GM23248 (cell line): ENCODE measurements at regions not wholly inside any gene's neighbourhood (a gene's known extent, or its start where the extent isn't known, plus 50 kb on each side); places are given as distances from the start of the nearest gene placed in this dataset.

Experiments used
- EZH2 ChIP-seq: fragments of 200-600 bp; sonication (generic); IDR thresholded peaks from 2 replicates; pipeline ENCODE4 v1.6.1; 2018; ENCODE audit warnings: antibody characterized with exemption, mild to moderate bottlenecking; ENCODE audit not compliant: insufficient read depth, poor library complexity, severe bottlenecking
- EZH2phosphoT487 ChIP-seq: fragments of 200-600 bp; sonication (generic); IDR thresholded peaks from 2 replicates; pipeline ENCODE4 v1.6.1; 2018; ENCODE audit warnings: antibody characterized with exemption, moderate library complexity, mild to moderate bottlenecking, low read depth; ENCODE audit not compliant: insufficient read depth

GRCh38 chr11:15861256-15861655 is 495.1 kb downstream of the SOX6 start:
- TF ChIP-seq EZH2, result no peak
- no peak for TF ChIP-seq EZH2phosphoT487
